ENCODE measurements at regions not wholly inside any gene's neighbourhood (a gene's known extent, or its start where the extent isn't known, plus 50 kb on each side); places are given as distances from the start of the nearest gene placed in this dataset.

- TF ChIP-seq GTF2F1 (IDR thresholded peaks at IDR 0.05; ENCODE audit: borderline replicate concordance, low read depth, low read length) (no peak), NANOG (IDR thresholded peaks at IDR 0.05; ENCODE audit: insufficient read depth, low read depth, low read length, poor library complexity, severe bottlenecking) (no peak), RAD21 (IDR thresholded peaks at IDR 0.05 in 1 of 2, conservative IDR thresholded peaks at IDR 0.05 in 1 of 2; ENCODE audit: low read depth in 2 of 2, low read length in 2 of 2) (peak; percentile 96 to 97), CREB1 (IDR thresholded peaks at IDR 0.05) (no peak), BRCA1 (IDR thresholded peaks at IDR 0.05; ENCODE audit: low read depth, low read length) (no peak), SRF (IDR thresholded peaks at IDR 0.05; ENCODE audit: low read depth, low read length) (no peak)
These were observed 144.4 kb upstream of the ZNF644 start (continued) for GRCh38 chr1:91166106-91166712.

All from H1 (cell line).